CD14-positive monocyte (primary cell): ENCODE measurements at regions not wholly inside any gene's neighbourhood (a gene's known extent, or its start where the extent isn't known, plus 50 kb on each side); places are given as distances from the start of the nearest gene placed in this dataset.
A peak's percentile ranks its signal among the peaks of the same experiment; 100 is the strongest.

Source experiments
- DNase-seq, 3 donors: peaks; one replicate each; pipeline ENCODE4 v3.0.0-alpha.2; 2011 to 2022
- H2AFZ ChIP-seq: 2 replicates; pipeline ENCODE4 v1.6.0; 2012; ENCODE audit warnings: mild to moderate bottlenecking, low read depth, low read length, inconsistent platforms; ENCODE audit not compliant: insufficient read depth, poor library complexity, severe bottlenecking
- H3K27ac ChIP-seq, 2 donors: 1 replicate in 1 of 2; 2 replicates in 1 of 2; pipeline ENCODE4 v1.5.1; 2012 to 2013; ENCODE audit warnings: low read length in 2 of 2, control low read depth in 1 of 2, inconsistent platforms in 1 of 2, low read depth in 1 of 2, mild to moderate bottlenecking in 1 of 2
- H3K27me3 ChIP-seq, 2 donors: one replicate each; pipeline versions ENCODE4 v1.6.0 to v1.6.1; 2011 to 2013; ENCODE audit warnings: low read length in 2 of 2; ENCODE audit not compliant: control insufficient read depth in 2 of 2, insufficient read depth in 2 of 2
- H3K36me3 ChIP-seq, 2 donors: replicated peaks in 1 of 2; 1 replicate in 1 of 2; 2 replicates in 1 of 2; pipeline versions ENCODE4 v1.5.1 to v1.6.1; 2012 to 2013; ENCODE audit warnings: low read length in 2 of 2, control low read depth in 1 of 2, inconsistent platforms in 1 of 2, mild to moderate bottlenecking in 1 of 2; ENCODE audit not compliant: insufficient read depth in 2 of 2, control insufficient read depth in 1 of 2
- H3K4me1 ChIP-seq, 2 donors: 1 replicate in 1 of 2; 2 replicates in 1 of 2; pipeline versions ENCODE4 v1.5.1 to v1.6.1; 2012 to 2013; ENCODE audit warnings: low read length in 2 of 2, control low read depth in 1 of 2, inconsistent platforms in 1 of 2, mild to moderate bottlenecking in 1 of 2, moderate library complexity in 1 of 2; ENCODE audit not compliant: insufficient read depth in 2 of 2, control insufficient read depth in 1 of 2
- H3K4me2 ChIP-seq: replicated peaks from 2 replicates; pipeline ENCODE3; 2012; ENCODE audit warnings: low read length, moderate library complexity, mild to moderate bottlenecking; ENCODE audit not compliant: poor library complexity, severe bottlenecking; ENCODE audit errors: extremely low read depth
- H3K4me3 ChIP-seq, 3 experiments: fragments of 200-600 bp in 1 of 3; sonication (generic) in 1 of 3; replicated peaks in 1 of 3; 1 replicate in 2 of 3; 2 replicates in 1 of 3; pipeline ENCODE4 v1.5.1; 2011 to 2013; ENCODE audit warnings: low read length in 3 of 3, mild to moderate bottlenecking in 3 of 3, control low read depth in 2 of 3, low read depth in 2 of 3, inconsistent platforms in 1 of 3, moderate library complexity in 1 of 3
- H3K79me2 ChIP-seq: 2 replicates; pipeline ENCODE4 v1.6.0; 2012; ENCODE audit warnings: mild to moderate bottlenecking, control low read depth, inconsistent platforms, low read length, moderate library complexity; ENCODE audit not compliant: insufficient read depth
- H3K9ac ChIP-seq: 2 replicates; pipeline ENCODE4 v1.6.0; 2017; ENCODE audit warnings: low read length, mild to moderate bottlenecking; ENCODE audit not compliant: insufficient read depth, poor library complexity, severe bottlenecking
- H3K9me3 ChIP-seq, 2 donors: replicated peaks in 1 of 2; 1 replicate in 1 of 2; 2 replicates in 1 of 2; pipeline versions ENCODE4 v1.5.1 to v1.6.1; 2012 to 2013; ENCODE audit warnings: low read length in 2 of 2, control low read depth in 1 of 2; ENCODE audit not compliant: control insufficient read depth in 1 of 2, insufficient read depth in 1 of 2
- H4K20me1 ChIP-seq: 2 replicates; pipeline ENCODE4 v1.6.0; 2012; ENCODE audit warnings: mild to moderate bottlenecking, low read length, control low read depth, moderate library complexity; ENCODE audit not compliant: insufficient read depth
- H3K27ac Mint-ChIP-seq, 7 donors: one replicate each; pipeline ENCODE4 v1.8.0; 2020; ENCODE audit warnings: mild to moderate bottlenecking in 7 of 7, mixed read lengths in 7 of 7, moderate library complexity in 6 of 7, inconsistent platforms in 2 of 7
- H3K27me3 Mint-ChIP-seq, 3 donors: one replicate each; pipeline ENCODE4 v1.8.0; 2021 to 2022; ENCODE audit warnings: low read depth in 3 of 3, mild to moderate bottlenecking in 3 of 3, mixed read lengths in 3 of 3, moderate library complexity in 3 of 3, inconsistent platforms in 1 of 3
- H3K36me3 Mint-ChIP-seq, 2 donors: one replicate each; pipeline ENCODE4 v1.8.0; 2020; ENCODE audit warnings: mixed read lengths in 2 of 2, inconsistent platforms in 1 of 2, mild to moderate bottlenecking in 1 of 2
- H3K4me1 Mint-ChIP-seq: one replicate; pipeline ENCODE4 v1.8.0; 2020; ENCODE audit warnings: mild to moderate bottlenecking, mixed read lengths
- H3K4me3 Mint-ChIP-seq, 2 donors: one replicate each; pipeline ENCODE4 v1.8.0; 2020; ENCODE audit warnings: mild to moderate bottlenecking in 2 of 2, mixed read lengths in 2 of 2, moderate library complexity in 1 of 2
- H3K9me3 Mint-ChIP-seq, 7 donors: one replicate each; pipeline ENCODE4 v1.8.0; 2020 to 2022; ENCODE audit warnings: mixed read lengths in 7 of 7, mild to moderate bottlenecking in 6 of 7, moderate library complexity in 6 of 7, inconsistent platforms in 2 of 7
- CTCF ChIP-seq: fragments of 200-600 bp; IDR thresholded peaks from one replicate; pipeline ENCODE4 v1.8.0; 2022; ENCODE audit warnings: antibody characterized with exemption, mild to moderate bottlenecking
- WGBS: methylation state at CpG from one replicate; pipeline ENCODE4 v1.1.5; 2013; ENCODE audit warnings: missing lambda C conversion rate; ENCODE audit not compliant: insufficient coverage; 5-methylcytosine and 5-hydroxymethylcytosine counted together
- intact Hi-C, 2 donors: fragments of 100-400 bp; cut with micrococcal nuclease; formaldehyde crosslinking; loops; one replicate each; pipeline versions ENCODE4 v1.15.0 to v1.15.1; 2023

DNA sequence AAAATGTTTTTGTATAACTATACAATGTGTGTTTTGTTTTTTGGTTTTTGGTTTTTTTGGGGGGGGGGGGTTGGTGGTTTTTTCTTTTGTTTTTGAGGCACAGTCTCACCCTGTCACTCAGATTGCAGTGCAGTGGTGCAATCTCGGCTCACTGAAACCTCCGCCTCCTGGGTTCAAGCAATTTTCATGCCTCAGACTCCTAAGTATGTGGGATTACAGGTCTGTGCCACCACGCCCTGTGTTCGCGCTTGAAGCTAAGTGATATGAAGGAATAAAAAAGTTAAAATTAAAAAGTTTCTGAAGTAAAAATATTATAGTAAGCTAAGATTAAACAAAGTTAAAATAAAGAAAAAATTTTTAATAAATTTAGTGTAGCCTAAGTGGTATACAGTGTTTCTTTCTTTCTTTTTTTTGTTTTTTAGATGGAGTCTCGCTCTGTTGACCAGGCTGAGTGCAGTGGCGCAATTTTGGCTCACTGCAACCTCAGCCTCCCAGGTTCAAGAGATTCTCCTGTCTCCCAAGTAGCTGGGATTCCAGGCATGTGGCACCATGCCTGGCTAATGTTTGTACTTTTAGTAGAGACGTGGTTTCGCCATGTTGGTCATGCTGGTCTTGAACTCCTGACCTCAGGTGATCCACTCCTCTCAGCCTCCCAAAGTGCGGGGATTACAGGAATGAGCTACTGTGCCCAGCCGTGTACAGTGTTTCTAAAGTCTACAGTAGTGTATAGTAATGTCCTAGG lies 53.9 kb upstream of the TEX55 start:
- no peak overlapping the region for H3K27ac ChIP-seq
- no peaks in the 10 kb centered on the region for H3K4me1 Mint-ChIP-seq
- no peak overlapping the region for H3K4me3 Mint-ChIP-seq
- H3K9ac ChIP-seq = no peak overlapping the region
- H3K36me3 ChIP-seq = no peaks in the 10 kb centered on the region
- 80% methylated on average over 2 of the region's 11 CpGs for WGBS
- no peaks in the 10 kb centered on the region for H3K27me3 ChIP-seq
- no peaks in the 10 kb centered on the region for H3K9me3 ChIP-seq
- peaks cover 3 to 7% (median 7%) of the 10 kb centered on the region in 3 donors for H3K27me3 Mint-ChIP-seq
- no peak for TF ChIP-seq CTCF
- H3K36me3 Mint-ChIP-seq = no peaks in the 10 kb centered on the region
- no peaks in the 10 kb centered on the region for H4K20me1 ChIP-seq
- H2AFZ ChIP-seq = no peak overlapping the region
- no peaks in the 10 kb centered on the region for H3K4me1 ChIP-seq
- DNase-seq = no peak
- intact Hi-C loops = no loop called here
- no peak overlapping the region for H3K4me3 ChIP-seq
- H3K27ac Mint-ChIP-seq = no peak overlapping the region
- no peaks in the 10 kb centered on the region for H3K9me3 Mint-ChIP-seq
- H3K4me2 ChIP-seq = no peak overlapping the region
- no peaks in the 10 kb centered on the region for H3K79me2 ChIP-seq

- Histone ChIP-seq H3K36me3 (no peaks in the 10 kb centered on the region), H3K4me3 (no peak overlapping the region), H3K27me3 (no peaks in the 10 kb centered on the region), H4K20me1 (no peaks in the 10 kb centered on the region), H2AFZ (no peak overlapping the region), H3K4me1 (no peaks in the 10 kb centered on the region), H3K27ac (no peak overlapping the region), H3K4me2 (no peak overlapping the region), H3K79me2 (no peaks in the 10 kb centered on the region), H3K9ac (no peak overlapping the region), H3K9me3 (no peaks in the 10 kb centered on the region)
- peaks cover 0 to 3% (median 0%) of the 10 kb centered on the region in 7 donors for H3K9me3 Mint-ChIP-seq
- WGBS = 67% methylated on average over 1 of the region's 1 CpG
- H3K27me3 Mint-ChIP-seq = peaks cover 2 to 7% (median 4%) of the 10 kb centered on the region in 3 donors
- H3K4me3 Mint-ChIP-seq = peak overlapping the region in 1 of 2 donors; percentile 8
- TF ChIP-seq CTCF = no peak
- H3K4me1 Mint-ChIP-seq = no peaks in the 10 kb centered on the region
- H3K27ac Mint-ChIP-seq = no peak overlapping the region
- no peak for DNase-seq
- intact Hi-C loops = no loop called here
- no peaks in the 10 kb centered on the region for H3K36me3 Mint-ChIP-seq
Measured at GRCh38 chr3:119087799-119088198, 53.2 kb upstream of the IGSF11 start.
